ENCODE measurements at regions not wholly inside any gene's neighbourhood (a gene's known extent, or its start where the extent isn't known, plus 50 kb on each side); places are given as distances from the start of the nearest gene placed in this dataset.

GRCh38 chr13:73129023-73129422, 70.2 kb downstream of the KLF5 start:
- FAIRE-seq, result no peak
